ENCODE measurements at regions not wholly inside any gene's neighbourhood (a gene's known extent, or its start where the extent isn't known, plus 50 kb on each side); places are given as distances from the start of the nearest gene placed in this dataset.
"Not testable (repeated sequence)": the region's sequence is repeated elsewhere in the genome, so short reads cannot be mapped to it uniquely, and the experiment has no call there.

GRCh38 chr3:180420016-180420415 is 181.9 kb upstream of the TTC14 start:
- no peaks in the 10 kb centered on the region for H3K36me3 ChIP-seq
- no peaks in the 10 kb centered on the region for H3K4me1 ChIP-seq

DNA sequence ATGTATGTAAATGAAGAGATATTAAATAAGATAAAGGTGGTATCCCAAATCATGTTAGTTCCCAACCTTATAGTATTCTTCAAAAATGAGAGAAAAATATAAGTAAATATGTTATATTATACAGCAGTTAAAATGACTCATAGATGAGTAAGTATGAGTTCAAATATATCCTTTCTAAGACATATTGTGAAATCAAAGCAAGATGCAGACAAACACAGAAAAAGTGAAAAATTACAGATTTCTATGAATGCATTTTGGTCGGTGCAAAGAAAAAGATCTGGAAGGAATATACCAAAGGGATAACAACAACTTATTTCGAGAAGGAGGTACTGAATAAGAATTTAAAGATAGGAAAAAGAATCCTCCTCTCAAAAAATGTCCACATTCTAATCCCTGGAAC is 181.2 kb upstream of the TTC14 start:
- no peak overlapping the region for H3K27ac ChIP-seq
- no peak for DNase-seq

More at GRCh38 chr3:180420016-180420415, 181.9 kb upstream of the TTC14 start:
- Histone ChIP-seq H3K4me3 (no peak overlapping the region), H3K9me3 (replicated peaks) (no peaks in the 10 kb centered on the region), H3K27me3 (no peaks in the 10 kb centered on the region), H3K27ac (no peak overlapping the region)
- no peak for DNase-seq

DNA sequence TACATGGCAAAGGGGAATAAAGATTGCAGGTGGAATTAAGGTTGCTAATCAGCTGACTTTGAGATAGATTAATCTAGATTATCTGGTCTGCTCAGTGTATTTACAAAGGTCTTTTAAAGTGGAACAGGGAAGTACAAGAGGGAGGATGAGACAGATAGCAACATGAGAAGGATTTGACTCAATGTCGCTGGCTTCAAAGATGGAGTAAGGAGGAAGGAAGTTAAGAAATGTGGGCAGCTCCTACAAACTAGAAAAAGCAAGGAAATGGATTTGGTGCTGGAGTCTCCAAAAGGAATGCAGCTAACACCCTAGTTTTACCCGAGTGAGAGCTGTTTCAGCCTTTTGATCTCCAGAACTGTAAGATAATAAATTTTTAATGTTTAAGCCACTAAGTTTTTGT is 180.7 kb upstream of the TTC14 start:
- Histone ChIP-seq H3K27me3 (no peaks in the 10 kb centered on the region), H3K27ac (no peak overlapping the region), H3K4me1 (no peaks in the 10 kb centered on the region), H3K4me3 (no peak overlapping the region), H3K9me3 (replicated peaks) (no peaks in the 10 kb centered on the region), H3K36me3 (no peaks in the 10 kb centered on the region)
- no peak for DNase-seq

More for the DNA sequence above, 181.2 kb upstream of the TTC14 start:
- Histone ChIP-seq H3K27me3 (no peaks in the 10 kb centered on the region), H3K9me3 (replicated peaks) (no peaks in the 10 kb centered on the region), H3K4me1 (no peaks in the 10 kb centered on the region), H3K4me3 (no peak overlapping the region), H3K36me3 (no peaks in the 10 kb centered on the region)

GRCh38 chr3:180421721-180422120 is 180.2 kb upstream of the TTC14 start:
- no peaks in the 10 kb centered on the region for H3K27me3 ChIP-seq
- H3K27ac ChIP-seq, result no peak overlapping the region
- H3K4me1 ChIP-seq, result no peaks in the 10 kb centered on the region
- no peak overlapping the region for H3K4me3 ChIP-seq
- no peak for DNase-seq
- no peaks in the 10 kb centered on the region for H3K9me3 ChIP-seq (replicated peaks)
- H3K36me3 ChIP-seq, result no peaks in the 10 kb centered on the region

- H3K27ac ChIP-seq, H3K36me3 ChIP-seq: not testable (repeated sequence)
Measured at GRCh38 chr3:180424305-180424704, 177.7 kb upstream of the TTC14 start.

DNA sequence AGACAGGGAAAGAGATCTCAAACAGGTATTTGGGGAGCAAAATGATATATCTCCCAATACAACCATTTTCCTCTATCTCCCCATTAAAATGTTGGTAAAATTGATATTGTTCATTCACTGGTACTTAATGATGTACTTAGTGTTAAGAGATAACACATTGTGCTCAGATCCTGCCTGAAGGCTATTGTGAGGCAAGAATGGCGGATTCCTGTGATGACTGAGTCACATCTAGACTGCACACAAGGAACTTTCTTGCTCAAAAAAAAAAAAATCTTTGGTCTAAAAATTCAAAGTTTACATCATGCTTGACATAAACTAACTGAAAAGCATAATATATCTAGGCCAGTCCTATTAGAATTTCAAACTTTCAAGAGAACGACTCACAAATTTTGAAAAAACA is 171.1 kb upstream of the TTC14 start:
- H3K36me3 ChIP-seq, result no peaks in the 10 kb centered on the region
- H3K4me3 ChIP-seq, result no peak overlapping the region
- no peaks in the 10 kb centered on the region for H3K9me3 ChIP-seq (replicated peaks)
- no peaks in the 10 kb centered on the region for H3K27me3 ChIP-seq
- no peak overlapping the region for H3K27ac ChIP-seq
- no peaks in the 10 kb centered on the region for H3K4me1 ChIP-seq
- no peak for DNase-seq

More at GRCh38 chr3:180424305-180424704, 177.7 kb upstream of the TTC14 start:
- H3K4me3 ChIP-seq; H3K9me3 ChIP-seq (replicated peaks); H3K4me1 ChIP-seq; DNase-seq; H3K27me3 ChIP-seq: not testable (repeated sequence)

DNA sequence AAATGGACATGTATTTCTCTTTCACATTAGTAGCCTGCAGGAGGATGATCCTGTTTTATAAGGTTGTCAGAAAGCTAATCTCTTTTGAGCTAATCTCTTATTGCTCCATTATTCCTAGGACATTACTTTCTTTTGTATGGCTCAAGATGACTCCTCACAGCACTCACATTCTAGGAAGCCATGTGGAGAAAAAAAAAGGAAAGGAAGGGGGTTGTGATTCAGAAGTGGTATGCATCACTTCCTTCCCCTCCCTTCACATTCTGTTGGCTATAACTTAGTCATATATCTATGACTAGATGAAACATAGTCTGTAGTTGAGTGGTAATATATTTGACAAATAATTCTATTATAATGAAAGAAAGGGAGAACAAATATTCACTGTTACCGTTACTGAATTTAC is 168.8 kb upstream of the TTC14 start:
- no peaks in the 10 kb centered on the region for H3K27me3 ChIP-seq
- no peaks in the 10 kb centered on the region for H3K4me1 ChIP-seq
- H3K9me3 ChIP-seq (replicated peaks), result no peaks in the 10 kb centered on the region
- no peak overlapping the region for H3K27ac ChIP-seq
- H3K36me3 ChIP-seq, result no peaks in the 10 kb centered on the region
- no peak overlapping the region for H3K4me3 ChIP-seq
- no peak for DNase-seq

- no peaks in the 10 kb centered on the region for H3K9me3 ChIP-seq (replicated peaks)
- H3K36me3 ChIP-seq, result no peaks in the 10 kb centered on the region
- H3K4me3 ChIP-seq, result no peak overlapping the region
- H3K27me3 ChIP-seq, result no peaks in the 10 kb centered on the region
- DNase-seq, result no peak
- no peak overlapping the region for H3K27ac ChIP-seq
- no peaks in the 10 kb centered on the region for H3K4me1 ChIP-seq
Measured at GRCh38 chr3:180447136-180447535, 154.8 kb upstream of the TTC14 start.

DNA sequence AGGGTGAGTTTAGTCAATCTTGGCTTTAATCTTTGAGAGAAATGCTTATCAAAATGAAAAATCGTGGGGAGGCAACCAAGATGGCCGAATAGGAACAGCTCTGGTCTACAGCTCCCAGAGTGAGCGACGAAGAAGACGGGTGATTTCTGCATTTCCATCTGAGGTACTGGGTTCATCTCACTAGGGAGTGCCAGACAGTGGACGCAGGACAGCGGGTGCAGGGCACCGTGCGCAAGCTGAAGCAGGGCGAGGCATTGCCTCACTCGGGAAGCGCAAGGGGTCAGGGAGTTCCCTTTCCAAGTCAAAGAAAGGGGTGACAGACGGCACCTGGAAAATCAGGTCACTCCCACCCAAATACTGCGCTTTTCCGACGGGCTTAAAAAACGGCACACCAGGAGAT is 153.6 kb upstream of the TTC14 start:
- not testable (repeated sequence) for H3K4me3 ChIP-seq; DNase-seq; H3K27ac ChIP-seq; H3K9me3 ChIP-seq (replicated peaks); H3K4me1 ChIP-seq; H3K27me3 ChIP-seq; H3K36me3 ChIP-seq

GRCh38 chr3:180457225-180457624 is 144.7 kb upstream of the TTC14 start:
- H3K4me3 ChIP-seq, result no peak overlapping the region
- H3K9me3 ChIP-seq (replicated peaks), result no peaks in the 10 kb centered on the region
- no peak for DNase-seq
- H3K27ac ChIP-seq, result no peak overlapping the region
- no peaks in the 10 kb centered on the region for H3K36me3 ChIP-seq
- no peaks in the 10 kb centered on the region for H3K4me1 ChIP-seq
- H3K27me3 ChIP-seq, result no peaks in the 10 kb centered on the region

- no peak for DNase-seq
- Histone ChIP-seq H3K4me1 (no peaks in the 10 kb centered on the region), H3K4me3 (no peak overlapping the region), H3K27me3 (no peaks in the 10 kb centered on the region), H3K9me3 (replicated peaks) (no peaks in the 10 kb centered on the region), H3K27ac (no peak overlapping the region), H3K36me3 (no peaks in the 10 kb centered on the region)
Measured at GRCh38 chr3:180466401-180467011, 135.5 kb upstream of the TTC14 start.

GRCh38 chr3:180467177-180467576 is 134.8 kb upstream of the TTC14 start:
- Histone ChIP-seq H3K27me3 (no peaks in the 10 kb centered on the region), H3K4me3 (no peak overlapping the region), H3K4me1 (no peaks in the 10 kb centered on the region), H3K9me3 (replicated peaks) (no peaks in the 10 kb centered on the region), H3K27ac (no peak overlapping the region), H3K36me3 (no peaks in the 10 kb centered on the region)
- DNase-seq, result no peak

- H3K4me1 ChIP-seq, result no peaks in the 10 kb centered on the region
- H3K4me3 ChIP-seq, result no peak overlapping the region
- H3K36me3 ChIP-seq, result no peaks in the 10 kb centered on the region
- H3K9me3 ChIP-seq (replicated peaks), result no peaks in the 10 kb centered on the region
- no peak overlapping the region for H3K27ac ChIP-seq
- H3K27me3 ChIP-seq, result no peaks in the 10 kb centered on the region
- no peak for DNase-seq
Measured at GRCh38 chr3:180469149-180469548, 132.8 kb upstream of the TTC14 start.

DNA sequence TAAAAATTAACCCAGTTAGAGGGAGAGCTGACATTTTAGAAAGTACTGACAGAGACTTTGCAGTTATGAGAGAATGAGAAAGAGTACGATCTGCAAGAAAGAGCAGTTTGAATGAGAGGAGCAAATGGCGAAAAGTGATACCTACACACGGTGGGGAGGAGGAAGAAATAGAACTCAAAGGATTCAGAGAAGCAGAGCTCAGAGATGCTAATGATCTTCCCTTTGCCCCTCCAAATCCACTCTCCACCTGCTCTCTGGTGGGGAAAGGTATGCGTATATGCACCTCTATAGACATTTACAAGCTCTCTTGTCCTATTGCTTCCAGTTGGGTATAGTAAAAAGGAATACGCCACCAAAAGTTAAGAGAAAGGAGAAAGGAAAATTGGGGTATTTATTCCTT is 123.3 kb upstream of the TTC14 start:
- H3K4me3 ChIP-seq, result no peak overlapping the region
- H3K27me3 ChIP-seq, result no peaks in the 10 kb centered on the region
- no peak overlapping the region for H3K27ac ChIP-seq
- no peaks in the 10 kb centered on the region for H3K4me1 ChIP-seq
- H3K36me3 ChIP-seq, result no peaks in the 10 kb centered on the region
- no peaks in the 10 kb centered on the region for H3K9me3 ChIP-seq (replicated peaks)
- DNase-seq, result no peak

- Histone ChIP-seq H3K4me3 (no peak overlapping the region), H3K9me3 (replicated peaks) (no peaks in the 10 kb centered on the region), H3K4me1 (no peaks in the 10 kb centered on the region), H3K36me3 (no peaks in the 10 kb centered on the region), H3K27ac (no peak overlapping the region), H3K27me3 (no peaks in the 10 kb centered on the region; the same call in 1 of the 2 replicates)
- DNase-seq, result no peak
Measured at GRCh38 chr3:180492047-180492446, 109.9 kb upstream of the TTC14 start.

GRCh38 chr3:180496995-180497394 is 105.0 kb upstream of the TTC14 start:
- H3K27me3 ChIP-seq, result no peaks in the 10 kb centered on the region; the same call in 1 of the 2 replicates
- H3K27ac ChIP-seq, result no peak overlapping the region
- DNase-seq, result no peak
- no peaks in the 10 kb centered on the region for H3K4me1 ChIP-seq
- no peaks in the 10 kb centered on the region for H3K36me3 ChIP-seq
- H3K4me3 ChIP-seq, result no peak overlapping the region
- H3K9me3 ChIP-seq (replicated peaks), result no peaks in the 10 kb centered on the region
